A549 (cell line): ENCODE measurements at regions not wholly inside any gene's neighbourhood (a gene's known extent, or its start where the extent isn't known, plus 50 kb on each side); places are given as distances from the start of the nearest gene placed in this dataset.
"Not testable (repeated sequence)": the region's sequence is repeated elsewhere in the genome, so short reads cannot be mapped to it uniquely, and the experiment has no call there.

Experiments
- ATAC-seq, 2 experiments: fragments of 200-7000 bp in 1 of 2; fragments of >200 bp in 1 of 2; cut with Nextera tagmentation in 1 of 2; cut with Tn5 transposase in 1 of 2; 3 replicates each; pipeline versions ENCODE4 v1.8.0 to v1.9.1; 2018 to 2020; ENCODE audit warnings: mild to moderate bottlenecking in 1 of 2, moderate library complexity in 1 of 2
- CTCF ChIA-PET: fragments of 300-600 bp; sonication (Branson Sonifier 250); formaldehyde crosslinking; extraction: SDS; loops from one replicate; lab custom pipeline; 2021; ENCODE audit warnings: antibody characterized with exemption, inconsistent platforms; lab: Yijun Ruan, JAX
- POLR2A ChIA-PET: fragments of 350-600 bp; formaldehyde crosslinking; extraction: SDS; loops from one replicate; lab custom pipeline; 2021; ENCODE audit warnings: antibody characterized with exemption, inconsistent platforms; lab: Yijun Ruan, JAX
- DNase-seq, 2 experiments: peaks; one replicate each; pipeline versions ENCODE4 v3.0.0 to v3.0.0-alpha.2; 2011 to 2016; ENCODE audit warnings: low read depth in 1 of 2, low spot score in 1 of 2
- FAIRE-seq: peaks from 2 replicates; lab custom pipeline; 2011; peaks lifted over from hg19 to GRCh38; lab: Jason Lieb, UNC
- H3K27ac ChIP-seq, 2 experiments: fragments of >200 bp; sonication (Bioruptor Twin); formaldehyde crosslinking; 3 replicates each; pipeline ENCODE4 v1.5.1; 2016 to 2017
- H3K4me1 ChIP-seq: fragments of >200 bp; sonication (Bioruptor Twin); formaldehyde crosslinking; 3 replicates; pipeline ENCODE4 v1.6.1; 2016
- H3K4me2 ChIP-seq: fragments of >200 bp; sonication (Bioruptor Twin); formaldehyde crosslinking; 3 replicates; pipeline ENCODE4 v1.6.1; 2016
- H3K4me3 ChIP-seq: fragments of >200 bp; sonication (Bioruptor Twin); formaldehyde crosslinking; 3 replicates; pipeline ENCODE4 v1.5.1; 2016
- H3K9me3 ChIP-seq: fragments of >200 bp; sonication (Bioruptor Twin); formaldehyde crosslinking; 3 replicates; pipeline ENCODE4 v1.6.1; 2016
- MAFK ChIP-seq: fragments of 450-650 bp; IDR thresholded peaks from 2 replicates; pipeline ENCODE4 v1.6.1; 2014; ENCODE audit not compliant: partially characterized antibody
- WGBS: methylation state at CpG from one replicate; pipeline ENCODE4 v1.1.6; 2017; ENCODE audit errors: missing lambda C conversion rate; 5-methylcytosine and 5-hydroxymethylcytosine counted together

DNA sequence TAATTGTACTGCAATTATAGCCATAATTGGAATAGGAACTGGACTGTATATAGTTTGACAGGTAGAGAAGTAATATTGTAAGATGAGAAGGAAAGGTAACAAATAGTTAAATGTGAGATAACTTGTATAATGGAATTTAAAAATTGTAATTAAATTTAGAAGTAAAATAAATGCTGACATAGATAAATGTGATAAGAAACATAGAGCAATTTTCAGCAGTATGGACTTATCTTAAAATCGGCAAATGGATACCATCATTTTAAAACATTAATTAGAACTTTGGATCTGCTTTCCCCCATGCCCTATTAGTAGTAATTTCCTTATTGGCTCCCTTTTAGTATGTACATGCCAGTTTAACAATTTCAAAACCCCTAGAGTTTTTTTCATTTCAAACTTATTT lies 274.8 kb upstream of the ZNG1F start:
- WGBS = 89% methylated on average over 1 of the region's 1 CpG
- H3K27ac ChIP-seq, H3K4me2 ChIP-seq, POLR2A ChIA-PET, DNase-seq, CTCF ChIA-PET, H3K9me3 ChIP-seq, H3K4me1 ChIP-seq, FAIRE-seq, H3K4me3 ChIP-seq, ATAC-seq: not testable (repeated sequence)
- peak; percentile 77 for TF ChIP-seq MAFK
- TF ChIP-seq, all 56 proteins: peak for 1; not testable (repeated sequence) for 55

DNA sequence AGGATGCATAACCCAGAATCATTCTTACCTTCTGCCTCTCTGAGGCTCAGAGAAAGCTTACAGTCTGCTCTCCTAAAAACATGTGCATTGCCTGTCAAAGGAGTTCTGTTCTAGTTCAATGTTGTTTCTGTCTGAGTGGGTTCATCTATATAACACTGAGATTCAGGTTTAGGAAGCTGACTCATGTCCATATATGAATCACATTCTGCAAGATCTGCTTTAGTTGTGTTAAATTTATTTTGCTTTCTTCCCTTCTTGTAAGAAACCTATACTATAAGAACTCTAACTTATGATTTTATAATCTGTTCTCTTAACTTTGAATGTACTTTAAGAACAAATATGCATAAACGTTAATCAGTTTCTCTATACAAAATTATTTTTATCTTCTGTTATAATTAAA lies 269.3 kb upstream of the ZNG1F start:
- H3K9me3 ChIP-seq, POLR2A ChIA-PET, CTCF ChIA-PET, H3K4me1 ChIP-seq, FAIRE-seq, H3K4me3 ChIP-seq, ATAC-seq, H3K4me2 ChIP-seq, H3K27ac ChIP-seq, DNase-seq: not testable (repeated sequence)
- WGBS = no CpG with 5 or more reads among the region's 1 CpG
